AG04450 (cell line): ENCODE measurements at regions not wholly inside any gene's neighbourhood (a gene's known extent, or its start where the extent isn't known, plus 50 kb on each side); places are given as distances from the start of the nearest gene placed in this dataset.

Experiments used
- CTCF ChIA-PET: fragments of 300-600, 350-600 bp; formaldehyde crosslinking; extraction: SDS; loops from one replicate; lab custom pipeline; 2022; ENCODE audit warnings: antibody characterized with exemption, inconsistent platforms; lab: Charles Lee
- POLR2A ChIA-PET: fragments of 350-600 bp; formaldehyde crosslinking; extraction: SDS; loops from one replicate; lab custom pipeline; 2021; ENCODE audit warnings: antibody characterized with exemption, inconsistent platforms; lab: Yijun Ruan, JAX
- DNase-seq: peaks from one replicate; pipeline ENCODE4 v3.0.0-alpha.2; 2011; ENCODE audit warnings: low read depth, low spot score
- H3K27ac ChIP-seq: one replicate; pipeline ENCODE4 v1.5.1; 2012; ENCODE audit warnings: low read depth, low read length, control low read depth
- H3K27me3 ChIP-seq: one replicate; pipeline ENCODE4 v1.6.0; 2012; ENCODE audit warnings: low read length; ENCODE audit not compliant: control insufficient read depth, insufficient read depth
- H3K4me3 ChIP-seq: 2 replicates; pipeline ENCODE4 v1.5.1; 2011; ENCODE audit warnings: mild to moderate bottlenecking, low read depth, low read length, control low read depth
- H3K9me3 ChIP-seq: 2 replicates; pipeline ENCODE4 v1.5.1; 2012; ENCODE audit warnings: low read length; ENCODE audit not compliant: control insufficient read depth, insufficient read depth
- CTCF ChIP-seq: IDR thresholded peaks from 2 replicates; pipeline ENCODE4 v1.5.1; 2011; ENCODE audit warnings: low read depth, low read length, control low read depth, inconsistent platforms

GRCh38 chr4:156536661-156537060, 434.9 kb downstream of the PDGFC start:
- DNase-seq: no peak
- no peak overlapping the region for H3K4me3 ChIP-seq
- H3K27me3 ChIP-seq: no peaks in the 10 kb centered on the region
- TF ChIP-seq CTCF: no peak
- no peaks in the 10 kb centered on the region for H3K9me3 ChIP-seq
- POLR2A ChIA-PET: interaction anchor here (1.0 kb wide), 1 partner anchor 10 kb away, joined by 3 read pairs; no protein-coding TSS in a partner anchor
- H3K27ac ChIP-seq: no peak overlapping the region
- CTCF ChIA-PET: interaction anchor here (0.9 to 1.4 kb wide), 3 partner anchors 10 to 432 kb away, joined by 3 to 4 read pairs (median 3); no protein-coding TSS in a partner anchor

GRCh38 chr4:156534205-156534604, 437.4 kb downstream of the PDGFC start:
- ChIA-PET POLR2A (no interaction called here), CTCF (interaction anchor here (1.0 kb wide), 1 partner anchor 12 kb away, joined by 3 read pairs; no protein-coding TSS in a partner anchor)
- TF ChIP-seq CTCF: no peak
- H3K4me3 ChIP-seq: no peak overlapping the region
- no peaks in the 10 kb centered on the region for H3K9me3 ChIP-seq
- no peaks in the 10 kb centered on the region for H3K27me3 ChIP-seq
- DNase-seq: no peak
- no peak overlapping the region for H3K27ac ChIP-seq

- CTCF ChIA-PET: no interaction called here
Measured at GRCh38 chr4:156528216-156528615, 443.4 kb downstream of the PDGFC start.

GRCh38 chr4:156527237-156527993, 444.2 kb downstream of the PDGFC start:
- no peak for TF ChIP-seq CTCF
- H3K27me3 ChIP-seq: no peaks in the 10 kb centered on the region
- ChIA-PET POLR2A (no interaction called here), CTCF (no interaction called here)
- no peaks in the 10 kb centered on the region for H3K9me3 ChIP-seq
- H3K27ac ChIP-seq: no peak overlapping the region
- H3K4me3 ChIP-seq: no peak overlapping the region
- no peak for DNase-seq

More at GRCh38 chr4:156528216-156528615, 443.4 kb downstream of the PDGFC start:
- H3K27me3 ChIP-seq: no peaks in the 10 kb centered on the region
- TF ChIP-seq CTCF: no peak
- H3K27ac ChIP-seq: no peak overlapping the region
- H3K9me3 ChIP-seq: no peaks in the 10 kb centered on the region
- no peak overlapping the region for H3K4me3 ChIP-seq
- POLR2A ChIA-PET: no interaction called here
- no peak for DNase-seq

GRCh38 chr4:156523991-156524390, 447.6 kb downstream of the PDGFC start:
- H3K27ac ChIP-seq: no peak overlapping the region
- no peaks in the 10 kb centered on the region for H3K9me3 ChIP-seq
- ChIA-PET POLR2A (no interaction called here), CTCF (interaction anchor here (0.6 kb wide), 1 partner anchor 443 kb away, joined by 3 read pairs; no protein-coding TSS in a partner anchor)
- H3K27me3 ChIP-seq: no peaks in the 10 kb centered on the region
- H3K4me3 ChIP-seq: no peak overlapping the region
- no peak for DNase-seq
- no peak for TF ChIP-seq CTCF
